GM18517 (cell line): ENCODE measurements at regions not wholly inside any gene's neighbourhood (a gene's known extent, or its start where the extent isn't known, plus 50 kb on each side); places are given as distances from the start of the nearest gene placed in this dataset.
"Not testable (repeated sequence)": the region's sequence is repeated elsewhere in the genome, so short reads cannot be mapped to it uniquely, and the experiment has no call there.

Experiments used
- ATAC-seq: cut with Tn5 transposase; IDR thresholded peaks from one replicate; pipeline ENCODE4 v1.9.1; 2021; ENCODE audit warnings: mild to moderate bottlenecking, moderate library complexity; ENCODE audit not compliant: unreplicated experiment

DNA sequence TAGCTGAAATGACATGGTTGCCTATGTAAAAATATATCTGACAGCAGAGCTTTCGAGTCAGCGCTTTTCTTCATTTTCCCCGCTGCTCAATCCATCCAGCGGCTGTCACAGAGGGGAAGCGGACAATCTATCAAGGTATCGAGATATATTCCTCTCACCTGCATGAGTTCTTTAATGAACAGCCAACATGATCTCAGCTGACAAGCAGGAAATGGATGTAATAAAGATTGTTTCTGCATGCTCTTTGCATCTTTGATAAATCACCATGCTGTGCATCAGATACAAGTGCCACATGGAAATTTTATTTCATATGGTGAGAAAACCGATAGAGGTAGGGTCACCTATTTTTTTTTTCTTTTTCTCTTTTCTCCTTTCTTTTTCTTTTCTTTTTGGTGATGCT is 602.3 kb upstream of the MMS22L start:
- ATAC-seq: no peak

DNA sequence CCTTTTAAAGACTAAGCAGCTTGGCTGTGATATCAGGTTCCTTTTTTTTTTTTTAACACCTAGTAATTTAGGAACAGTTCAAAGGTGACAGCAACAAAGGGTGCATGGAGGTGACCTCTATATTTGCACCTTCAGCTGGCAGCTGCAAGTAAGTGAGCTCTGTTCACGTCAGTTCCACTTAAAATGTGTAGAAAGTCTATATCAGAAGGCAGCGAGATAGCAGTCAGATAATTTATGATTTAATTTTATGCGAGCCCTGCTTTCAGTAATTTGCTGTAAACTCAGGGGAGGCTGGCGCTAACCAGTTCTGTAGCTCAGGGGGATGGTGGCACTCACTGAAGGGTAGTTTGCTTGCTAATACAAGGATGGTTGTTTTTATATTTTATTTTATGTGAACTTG is 602.8 kb upstream of the MMS22L start:
- no peak for ATAC-seq

DNA sequence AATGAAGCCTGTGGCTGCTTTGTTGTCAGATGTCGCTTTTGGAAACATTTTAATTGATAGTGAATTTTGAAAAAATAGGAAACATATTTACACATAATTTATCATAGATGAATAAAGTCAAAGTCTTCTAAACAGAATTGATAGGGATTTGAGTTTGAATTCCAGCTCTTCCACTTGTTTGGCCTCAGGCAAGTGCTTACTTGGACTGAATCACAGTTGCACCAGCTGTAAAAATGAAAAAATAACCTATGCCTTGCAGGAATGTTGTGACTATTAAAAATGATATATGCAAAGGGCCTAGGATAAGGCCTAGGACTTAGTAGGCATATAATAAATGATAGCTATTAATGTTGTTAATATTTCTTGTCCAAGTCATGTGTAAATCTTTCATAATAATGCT is 618.5 kb upstream of the MMS22L start:
- no peak for ATAC-seq

DNA sequence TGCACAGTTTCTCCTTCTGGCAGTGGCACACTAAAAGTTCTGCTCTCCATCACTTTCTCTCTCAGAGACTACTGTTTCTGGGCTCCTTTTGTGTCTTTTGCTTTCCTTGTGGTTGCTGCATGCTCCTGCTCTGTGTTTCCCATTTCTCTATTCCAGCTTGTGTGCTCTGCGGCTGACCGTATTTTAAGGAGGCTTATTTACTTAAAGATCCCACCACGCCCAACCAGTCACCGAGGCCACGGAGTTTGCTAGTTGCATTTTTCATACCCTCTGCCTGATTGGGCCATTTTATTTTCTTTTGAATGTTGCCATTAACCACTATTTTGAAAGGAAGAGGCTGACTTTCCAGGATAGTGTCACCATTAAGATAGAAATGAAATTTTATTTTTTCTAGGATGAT is 626.4 kb upstream of the MMS22L start:
- no peak for ATAC-seq

DNA sequence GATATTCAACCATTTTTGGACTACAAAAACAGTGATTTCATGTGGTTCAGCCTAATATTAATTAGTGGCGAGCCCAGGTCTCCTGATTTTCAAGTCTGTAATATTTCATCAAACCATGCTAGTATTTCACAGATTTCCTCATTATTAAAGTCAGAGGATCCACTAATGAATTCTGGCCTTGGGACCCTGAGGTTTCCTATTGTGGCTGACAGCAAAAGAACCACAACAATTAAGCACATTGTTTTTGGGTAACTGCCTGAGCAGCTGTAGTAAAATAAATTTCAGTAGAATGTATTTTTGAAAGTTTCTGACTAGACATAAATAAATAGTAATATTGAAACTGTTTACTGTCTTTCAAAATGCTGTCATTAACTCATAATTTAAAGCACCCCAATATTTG is 630.7 kb upstream of the MMS22L start:
- ATAC-seq: no peak

DNA sequence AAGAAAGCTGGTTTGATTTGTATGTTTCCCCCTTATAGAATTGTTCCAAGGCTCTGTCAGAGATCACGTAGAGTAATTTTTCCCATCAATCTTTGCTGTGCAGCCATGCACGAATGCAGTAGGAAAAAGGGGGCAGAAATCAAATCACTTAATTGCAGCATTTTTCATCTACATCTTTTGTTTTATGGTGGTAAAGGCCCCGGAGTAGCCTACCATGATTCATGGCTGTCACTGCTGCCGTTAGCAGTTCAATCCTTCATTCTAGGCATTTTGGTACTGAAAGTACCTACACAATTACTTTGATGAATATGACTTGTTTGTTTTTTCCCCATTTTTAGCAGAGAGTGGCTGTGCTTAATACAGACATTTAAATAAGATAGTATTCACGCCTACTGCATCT is 631.9 kb upstream of the MMS22L start:
- ATAC-seq: no peak

DNA sequence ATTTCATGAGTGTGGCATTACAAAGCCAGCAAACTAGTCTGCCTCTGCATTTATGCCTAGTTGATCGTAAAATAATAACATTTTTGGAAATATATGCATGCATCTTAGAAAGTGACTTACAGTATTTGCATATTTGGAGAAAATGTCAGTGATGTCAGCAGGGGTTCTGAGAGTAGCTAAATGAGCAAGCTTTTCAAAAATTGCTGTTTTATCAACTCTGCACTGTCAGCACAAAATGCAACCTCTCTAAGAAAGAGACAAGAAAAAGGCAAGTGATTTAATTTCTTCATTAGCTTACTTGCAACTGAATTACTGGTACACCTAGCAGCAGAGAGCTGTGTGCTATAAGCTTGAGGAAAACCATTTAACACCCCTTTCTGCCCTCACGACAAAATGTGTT is 632.5 kb upstream of the MMS22L start:
- ATAC-seq: no peak

DNA sequence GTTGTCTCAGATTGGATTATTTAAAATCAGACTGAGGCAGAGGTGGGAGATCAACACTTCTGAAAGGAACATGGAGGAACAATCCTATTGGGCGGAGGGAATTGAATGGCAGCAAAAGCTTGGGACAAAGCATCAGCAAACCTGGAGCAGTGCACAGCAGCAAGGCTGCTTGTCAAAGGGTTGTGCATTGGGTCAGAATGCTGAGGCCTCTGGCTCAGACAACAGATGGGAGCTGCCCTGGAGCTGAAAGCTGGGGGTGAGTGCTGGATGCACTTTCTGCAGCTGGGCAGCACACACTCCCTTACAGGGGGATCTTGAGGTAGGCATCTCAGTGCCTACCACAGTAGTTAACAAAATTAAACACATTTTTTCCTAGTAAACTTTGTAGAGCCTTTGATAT is 634.4 kb upstream of the MMS22L start:
- ATAC-seq: no peak

DNA sequence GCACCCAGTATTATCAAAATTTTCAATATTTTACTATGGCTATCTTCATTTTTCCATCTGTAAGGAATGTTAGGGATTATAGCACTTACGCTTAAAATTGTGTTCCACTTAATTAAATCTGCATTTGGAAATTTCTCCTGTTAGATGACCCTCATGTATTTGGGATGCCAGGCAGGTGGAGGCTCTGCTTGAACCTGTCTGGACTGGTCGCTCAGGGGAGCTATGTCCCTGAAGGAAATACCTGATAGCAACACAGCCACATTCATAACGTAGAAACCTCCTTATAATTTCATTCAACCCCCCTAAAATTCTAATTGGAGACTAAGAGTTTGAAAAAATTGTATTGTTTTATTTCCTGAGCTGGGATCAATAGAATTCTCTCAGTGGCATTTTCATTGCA is 636.0 kb upstream of the MMS22L start:
- no peak for ATAC-seq

DNA sequence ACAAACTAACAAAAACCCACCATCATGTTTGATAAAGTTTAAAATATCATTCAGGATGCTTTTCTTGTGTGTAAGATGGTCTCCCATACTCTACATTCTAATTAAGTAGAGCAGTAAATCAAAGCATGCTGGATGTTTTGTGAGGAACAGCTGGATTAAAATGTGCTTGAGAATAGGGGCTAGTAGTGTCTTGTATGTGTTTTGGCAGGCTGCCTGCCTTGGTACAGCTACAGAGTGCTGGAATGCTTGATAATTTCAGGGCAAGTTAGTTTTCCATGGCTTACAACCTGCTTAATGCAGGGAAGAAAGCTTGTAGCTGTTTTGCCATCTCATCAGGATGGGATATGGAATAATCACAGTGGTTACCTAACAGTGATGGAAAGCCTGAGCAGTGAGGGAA is 636.6 kb upstream of the MMS22L start:
- ATAC-seq: no peak

DNA sequence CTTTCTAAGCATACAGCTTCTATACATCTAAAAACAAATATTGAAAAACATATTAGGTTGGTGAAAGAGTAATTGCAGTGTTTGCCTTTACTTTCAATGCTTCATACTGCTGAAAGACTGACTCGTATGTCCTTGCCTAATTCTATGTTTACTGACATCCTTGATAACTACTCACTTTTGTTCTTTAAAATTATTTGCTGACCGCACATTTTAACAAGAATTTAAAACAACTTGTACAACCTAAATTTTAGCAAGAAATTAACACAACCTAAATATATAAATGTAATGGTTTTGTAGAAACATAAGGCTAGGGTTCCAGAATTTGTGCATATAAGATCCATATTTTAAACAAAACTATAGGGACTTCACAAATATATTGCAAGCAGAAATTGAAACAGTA is 640.2 kb upstream of the MMS22L start:
- no peak for ATAC-seq

DNA sequence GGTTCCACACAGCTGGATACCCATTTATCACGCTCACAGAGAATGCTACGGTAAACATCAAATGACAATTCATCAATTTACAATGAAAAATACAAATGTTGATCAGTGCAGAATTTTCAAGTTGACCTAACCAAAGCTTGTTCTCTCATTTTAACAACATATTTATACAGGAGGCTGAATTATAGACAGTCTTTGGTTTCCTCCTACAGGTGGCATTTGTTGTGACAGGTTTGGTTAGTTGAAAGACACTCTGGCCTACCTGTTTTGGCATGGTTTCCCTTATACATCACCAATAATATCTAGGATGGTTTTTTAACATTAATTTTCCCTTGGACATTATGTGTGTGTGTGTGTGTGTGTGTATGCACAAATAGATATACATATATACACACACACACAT is 642.5 kb upstream of the MMS22L start:
- ATAC-seq: no peak

DNA sequence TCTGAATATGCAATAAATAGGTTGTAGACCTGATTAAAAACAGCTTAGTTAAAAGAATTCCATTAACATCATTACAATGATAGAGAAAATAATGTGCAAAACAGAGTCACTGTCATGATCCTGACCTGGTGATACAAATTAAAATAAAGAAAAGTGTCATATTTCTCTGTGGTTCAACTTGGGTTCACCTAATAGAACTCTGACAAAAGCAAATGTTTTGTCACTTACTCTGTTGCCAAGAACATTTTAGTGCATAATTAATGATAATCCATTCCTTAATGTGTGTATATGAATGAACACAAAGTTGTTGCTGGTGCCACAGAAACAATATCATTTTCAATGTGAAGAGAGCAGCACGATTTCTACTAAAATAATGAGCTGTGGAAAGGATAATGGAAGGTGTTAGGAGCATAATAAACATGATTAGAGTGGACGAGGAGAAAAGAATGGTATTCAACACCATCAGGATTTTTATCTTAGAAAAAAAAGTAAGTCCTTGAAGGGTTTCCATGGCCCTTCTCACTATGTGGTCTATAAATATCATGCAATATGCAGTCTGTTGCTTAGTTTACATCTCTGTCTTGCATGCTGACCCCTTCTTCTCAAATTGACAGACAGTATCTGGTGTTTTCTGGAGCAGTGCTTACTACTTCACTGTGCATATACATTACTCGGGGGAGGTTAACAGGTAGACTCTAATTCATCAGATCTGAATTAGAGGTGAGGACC is 656.6 kb upstream of the MMS22L start:
- ATAC-seq: no peak

DNA sequence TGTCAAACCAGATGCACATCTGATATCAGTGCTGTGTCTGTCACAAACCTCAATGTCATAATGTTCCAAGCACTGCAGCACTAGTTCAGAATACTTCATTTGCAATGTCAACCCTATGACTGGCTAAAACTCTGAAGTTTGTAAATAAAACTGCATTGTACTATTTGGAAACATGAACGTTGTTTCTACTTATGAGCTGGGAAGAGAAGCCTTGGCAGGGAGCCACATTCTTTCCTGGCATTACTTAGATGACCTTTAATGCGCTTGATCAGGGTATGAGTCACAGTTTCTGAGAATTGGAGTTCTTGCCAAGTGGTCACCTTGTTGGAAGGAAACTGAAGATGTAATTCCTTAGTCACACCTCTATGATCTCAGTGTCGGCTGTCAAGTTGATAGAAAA is 664.8 kb upstream of the MMS22L start:
- no peak for ATAC-seq

DNA sequence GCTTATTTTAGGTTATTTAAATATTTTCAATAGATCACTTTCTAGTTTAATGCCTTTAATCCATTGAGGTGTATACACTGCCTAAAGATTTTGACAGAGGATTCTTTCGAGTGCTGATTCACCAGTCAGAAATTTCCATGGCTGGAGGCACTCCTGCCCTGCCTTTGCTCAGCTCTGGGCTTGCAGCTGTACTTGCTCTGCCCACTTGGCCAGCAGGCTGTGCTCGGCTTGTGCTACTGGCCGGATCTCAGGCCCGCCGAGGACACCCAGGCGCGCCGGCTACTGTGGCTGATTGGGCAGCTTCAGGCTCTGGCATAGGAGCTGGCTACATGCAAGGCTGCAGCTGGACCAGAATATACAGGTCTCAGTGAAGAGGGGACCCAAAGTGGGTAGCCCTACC is 675.1 kb upstream of the MMS22L start:
- ATAC-seq: no peak

DNA sequence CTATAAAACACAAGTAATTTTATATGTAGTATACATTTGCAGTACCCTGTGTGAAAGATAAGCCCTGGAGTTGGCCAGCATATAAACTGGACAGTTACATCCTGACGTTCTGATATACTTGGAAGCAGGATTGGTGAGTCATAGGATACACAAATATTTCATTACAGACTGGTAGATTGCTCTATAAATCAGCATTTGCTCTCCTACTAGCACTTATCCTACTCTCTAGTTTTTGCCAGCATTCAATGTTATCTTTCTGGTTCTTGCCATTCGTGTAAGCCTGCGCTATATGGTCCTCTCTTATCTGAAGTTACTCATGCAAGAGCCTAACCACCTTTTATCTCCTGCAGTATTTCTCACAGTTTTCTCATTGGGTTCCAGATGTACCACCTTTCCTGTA is 680.2 kb upstream of the MMS22L start:
- no peak for ATAC-seq

DNA sequence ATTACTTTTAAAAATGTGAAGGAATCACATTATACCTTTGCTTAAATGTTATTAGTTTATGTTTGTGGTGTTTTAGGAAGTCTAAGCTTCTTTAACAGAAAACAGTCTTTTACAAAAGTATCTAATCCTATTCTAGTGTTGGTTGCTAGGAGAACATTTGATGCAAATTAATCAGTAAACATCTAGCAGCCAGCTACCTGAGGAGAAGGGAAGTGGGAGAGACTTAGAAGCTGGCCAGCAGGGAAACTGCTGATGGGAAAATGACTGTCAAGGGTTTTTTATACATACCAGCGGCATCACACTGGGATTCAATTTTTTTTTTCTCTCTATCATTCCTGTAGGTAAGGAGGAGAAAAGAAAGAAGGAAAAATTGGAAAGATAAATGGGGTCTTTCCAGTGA is 686.0 kb upstream of the MMS22L start:
- no peak for ATAC-seq

DNA sequence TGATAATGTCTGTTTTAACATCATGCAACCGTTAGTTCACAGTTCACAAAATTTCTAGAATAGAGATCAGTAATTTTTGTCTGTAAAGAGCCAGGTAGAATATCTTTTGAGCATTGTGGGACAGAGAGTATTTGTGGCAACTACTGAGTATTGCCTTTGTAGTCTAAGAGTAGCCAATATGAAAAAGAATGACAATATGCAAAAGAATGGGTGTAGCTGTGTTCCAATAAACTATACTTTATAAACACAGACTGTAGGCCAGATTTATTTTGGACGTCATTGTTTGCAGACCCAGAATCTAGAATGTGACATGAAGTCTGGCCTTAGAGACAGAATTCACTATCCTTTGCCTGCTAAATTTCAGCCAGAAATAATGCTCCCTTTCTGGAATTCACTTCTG is 694.1 kb upstream of the MMS22L start:
- no peak for ATAC-seq

DNA sequence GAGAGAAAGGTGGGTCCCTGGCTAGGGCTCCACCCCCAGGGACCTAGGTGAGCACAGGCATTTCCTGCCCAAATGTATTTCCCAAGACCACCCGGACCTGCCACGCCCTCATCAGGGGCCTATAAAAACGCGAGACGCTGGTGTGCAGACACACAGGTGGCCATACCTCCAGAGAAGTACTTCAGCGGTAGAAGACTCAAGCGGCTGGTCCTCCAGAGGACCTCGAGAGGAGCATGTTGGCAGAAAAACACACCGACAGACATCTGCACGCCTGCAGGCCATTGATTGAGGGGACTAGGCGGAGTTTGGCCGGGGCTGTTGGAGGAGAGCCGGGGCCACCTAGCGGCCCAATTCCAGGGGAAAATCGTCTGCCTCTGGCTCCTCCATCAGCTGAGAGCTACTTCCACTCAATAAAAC is 695.8 kb upstream of the MMS22L start:
- no peak for ATAC-seq

DNA sequence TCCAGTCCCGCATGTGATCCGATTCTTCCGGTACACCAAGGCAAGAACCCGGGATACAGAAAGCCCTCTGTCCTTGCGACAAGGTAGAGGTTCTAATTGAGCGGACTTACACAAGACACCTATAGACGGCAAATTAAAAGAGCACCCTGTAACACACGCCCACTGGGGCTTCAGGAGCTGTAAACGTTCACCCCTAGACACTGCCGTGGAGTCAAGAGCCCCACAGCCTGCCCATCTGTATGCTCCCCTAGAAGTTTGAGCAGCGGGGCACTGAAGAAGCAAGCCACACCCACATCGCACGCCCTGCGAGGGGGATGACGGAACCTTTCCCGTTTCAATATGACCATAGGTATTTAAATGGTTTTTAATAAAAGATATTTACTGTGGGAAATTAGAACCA is 696.3 kb upstream of the MMS22L start:
- ATAC-seq: not testable (repeated sequence)

DNA sequence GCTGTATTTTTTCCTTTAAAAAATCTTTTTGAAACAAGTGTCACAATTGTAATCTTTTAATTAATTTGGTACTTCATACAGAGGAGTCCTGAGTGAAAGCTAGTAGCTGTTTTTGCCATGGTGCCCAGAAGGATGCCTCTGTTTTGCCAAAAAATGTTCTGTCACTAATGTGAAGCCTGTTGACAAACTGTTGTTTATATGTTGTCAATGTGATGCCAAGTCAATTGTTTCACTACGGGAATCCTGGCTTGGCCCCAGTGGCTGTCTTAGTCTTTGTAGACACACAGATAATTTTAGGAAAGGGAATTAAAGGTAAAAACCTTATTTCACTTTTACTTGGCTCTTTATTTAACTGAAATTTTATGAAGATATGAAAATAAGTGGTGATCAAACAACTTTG is 706.4 kb upstream of the MMS22L start:
- ATAC-seq: no peak

DNA sequence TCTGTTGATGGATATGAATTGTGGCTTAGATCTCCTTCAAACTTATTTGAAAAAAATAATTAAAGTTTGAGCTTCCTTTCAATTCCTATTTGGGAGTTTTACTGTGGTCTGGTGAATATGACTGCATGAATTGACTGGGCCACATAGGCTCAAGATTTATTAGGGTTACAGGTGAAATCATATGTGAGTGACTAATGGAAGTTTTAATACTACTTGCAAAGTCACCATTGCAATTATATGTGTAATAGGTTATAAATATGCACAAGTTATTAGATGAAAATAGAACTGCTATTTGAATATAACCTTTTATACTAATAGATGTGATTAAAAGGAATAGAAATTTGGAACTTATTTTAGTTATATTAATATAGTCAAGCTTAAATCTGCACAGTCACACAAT is 712.1 kb upstream of the MMS22L start:
- ATAC-seq: no peak

DNA sequence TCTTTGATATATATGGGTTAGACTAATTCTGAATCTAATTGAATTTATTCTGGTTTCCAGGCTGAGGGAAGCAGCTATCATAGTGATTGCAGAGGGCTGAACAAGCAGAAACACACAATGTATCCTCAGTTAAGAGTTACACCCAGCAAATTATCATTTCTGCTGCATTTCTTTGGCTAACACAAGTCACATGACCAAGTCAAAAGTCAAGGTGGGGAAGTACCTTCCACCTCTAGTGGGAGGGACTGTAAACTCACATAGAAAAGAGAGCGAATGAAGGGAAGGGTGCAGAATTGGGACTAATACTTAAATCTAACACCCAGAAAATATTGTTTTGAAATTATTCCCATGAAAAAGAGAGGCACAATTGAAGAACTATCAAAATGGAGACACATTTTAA is 719.7 kb upstream of the MMS22L start:
- ATAC-seq: no peak
